NCI-H1436 treated with DMSO at 0.1 percent for 48 hours (cell line): ENCODE measurements at regions not wholly inside any gene's neighbourhood (a gene's known extent, or its start where the extent isn't known, plus 50 kb on each side); places are given as distances from the start of the nearest gene placed in this dataset.
"Not testable (repeated sequence)": the region's sequence is repeated elsewhere in the genome, so short reads cannot be mapped to it uniquely, and the experiment has no call there.

Experiments
- DNase-seq: peaks from one replicate; lab custom pipeline; 2025; lab: John Stamatoyannopoulos, UW

DNA sequence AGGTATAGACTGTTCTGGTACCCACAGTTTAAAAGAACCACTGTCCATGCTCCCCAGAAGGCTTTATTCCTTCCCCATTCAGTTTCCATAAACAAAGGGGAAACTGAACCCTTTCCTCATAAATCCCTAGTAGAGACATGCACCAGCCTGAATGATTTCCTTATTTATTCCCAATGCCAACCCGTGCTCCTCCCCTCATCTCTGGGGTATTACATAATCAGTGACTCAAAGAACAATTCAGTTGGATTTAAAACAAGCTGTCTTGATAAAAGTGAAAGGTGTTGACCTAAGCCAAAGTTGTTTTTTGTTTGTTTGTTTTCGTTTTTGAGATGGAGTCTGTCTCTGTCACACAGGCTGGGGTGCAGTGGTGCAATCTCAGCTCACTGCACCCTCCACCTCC is 418.5 kb upstream of the CNTNAP5 start:
- no peak for DNase-seq

DNA sequence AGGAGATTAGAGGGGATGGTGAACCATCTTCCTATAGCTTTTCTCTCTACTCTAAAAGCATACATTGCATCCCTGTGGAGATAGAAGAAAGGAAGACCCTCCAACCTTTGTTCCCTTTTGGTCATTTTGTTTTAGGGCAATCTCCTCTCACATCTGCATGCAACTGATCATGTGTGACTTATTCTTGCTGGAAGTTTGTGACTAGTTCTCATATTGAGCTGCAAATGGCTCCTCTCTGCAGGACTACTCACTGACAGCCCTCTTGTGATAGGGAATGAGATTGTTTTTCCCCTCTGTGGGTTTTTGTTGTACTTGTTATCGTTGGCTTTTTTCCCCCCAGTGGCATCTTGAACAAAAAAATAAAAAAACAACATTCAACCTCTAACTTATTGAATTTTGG is 416.0 kb upstream of the CNTNAP5 start:
- no peak for DNase-seq

DNA sequence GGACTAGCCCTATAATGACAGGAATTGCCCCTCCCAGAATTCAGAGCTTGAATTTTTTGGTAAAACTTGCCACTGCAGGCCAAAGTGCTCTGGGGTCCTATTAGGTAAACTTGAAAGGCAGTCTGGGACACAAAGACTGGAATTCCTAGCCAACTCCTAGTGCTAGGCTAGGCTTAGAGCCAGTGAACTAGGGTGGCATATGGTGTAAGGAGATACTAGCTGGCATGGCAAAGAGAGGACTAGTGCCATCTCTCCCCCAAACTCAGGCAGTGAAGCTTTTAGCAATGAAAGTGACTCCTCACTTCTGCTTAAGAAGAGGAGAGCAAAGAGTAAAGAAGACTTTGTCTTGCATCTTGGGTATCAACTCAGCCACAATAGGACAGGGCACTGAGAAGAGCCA is 410.5 kb upstream of the CNTNAP5 start:
- DNase-seq, result no peak

DNA sequence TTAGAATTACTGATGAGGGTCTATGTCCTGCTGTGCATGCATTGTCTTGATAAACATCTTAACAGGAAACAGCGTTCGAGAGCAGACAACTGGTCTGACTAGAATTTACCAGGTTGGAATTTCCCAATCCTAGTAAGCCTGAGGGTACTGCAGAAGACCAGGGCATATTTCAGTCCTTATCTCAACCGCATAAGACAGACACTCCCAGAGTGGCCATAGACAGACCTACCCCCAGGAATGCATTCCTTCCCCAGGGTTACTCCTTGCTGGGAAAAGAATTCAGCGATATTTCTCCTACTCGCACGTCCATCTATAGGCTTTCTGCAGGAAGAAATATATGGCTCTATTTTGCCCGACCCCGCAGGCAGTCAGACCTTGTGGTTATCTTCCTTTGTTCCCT is 406.4 kb upstream of the CNTNAP5 start:
- DNase-seq, result not testable (repeated sequence)

DNA sequence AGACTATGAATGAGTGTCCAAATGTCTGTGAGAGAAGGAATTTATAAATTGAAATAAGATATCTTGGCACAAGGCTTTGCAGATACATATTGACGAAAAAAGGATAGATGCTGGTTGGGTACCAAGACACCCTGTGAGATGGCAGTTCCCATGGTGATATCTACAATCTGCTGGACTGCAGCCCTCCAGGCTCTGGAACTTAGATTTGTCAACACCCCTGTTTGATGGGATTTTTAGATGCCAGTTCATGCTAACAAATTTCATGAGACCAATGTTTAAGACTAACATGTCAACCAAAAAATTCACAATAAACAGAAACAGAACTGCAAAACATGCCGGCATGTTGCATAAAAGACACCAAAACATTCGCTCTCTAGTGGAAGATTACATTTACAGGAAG is 400.3 kb upstream of the CNTNAP5 start:
- DNase-seq, result no peak

DNA sequence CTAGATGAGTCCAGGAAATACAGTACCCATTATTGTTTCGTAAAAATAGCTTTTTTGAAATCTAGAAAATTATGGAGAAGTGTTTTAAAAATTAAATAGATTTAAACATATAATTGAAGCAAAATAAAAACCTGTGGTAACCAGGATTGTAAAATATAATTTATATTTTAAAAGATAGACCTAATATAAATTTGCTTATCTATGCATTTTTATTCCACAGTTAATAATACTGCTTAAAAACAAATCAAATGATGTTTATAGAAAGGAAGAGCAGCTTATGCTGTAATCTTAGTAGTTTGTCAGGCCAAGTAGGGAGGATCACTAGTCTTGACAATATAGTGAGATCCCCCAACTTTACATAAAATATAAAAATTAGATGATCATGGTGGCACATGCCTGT is 388.9 kb upstream of the CNTNAP5 start:
- DNase-seq, result no peak

DNA sequence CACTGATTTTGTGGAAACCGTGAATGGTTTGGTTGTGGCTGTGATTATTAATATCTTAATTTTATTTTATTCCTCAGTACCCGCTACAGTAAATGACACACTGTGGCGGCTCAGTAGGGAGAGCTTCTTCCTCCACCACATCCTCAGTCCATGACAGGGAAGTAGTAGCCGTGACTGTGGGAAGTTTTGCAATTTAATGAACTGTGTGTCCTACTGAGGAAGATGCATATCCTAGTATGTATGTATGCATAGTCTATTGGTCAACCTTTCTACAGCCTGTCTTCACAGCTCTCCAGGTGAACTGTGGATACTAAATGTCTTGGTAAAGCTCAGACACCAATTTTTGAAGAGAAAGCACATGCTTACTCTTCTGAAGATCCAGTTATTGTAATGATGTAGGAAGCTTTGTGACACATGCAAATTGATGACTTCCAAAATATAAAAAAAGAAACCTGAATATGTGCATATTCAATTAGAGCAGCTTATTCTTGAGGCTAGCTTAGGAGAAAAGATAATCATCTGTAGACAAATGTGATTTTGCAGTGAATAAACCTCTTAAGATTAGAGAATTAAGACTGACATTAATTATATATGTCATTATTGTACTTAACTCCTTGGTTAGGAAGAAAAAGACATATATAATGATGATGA is 384.3 kb upstream of the CNTNAP5 start:
- no peak for DNase-seq

DNA sequence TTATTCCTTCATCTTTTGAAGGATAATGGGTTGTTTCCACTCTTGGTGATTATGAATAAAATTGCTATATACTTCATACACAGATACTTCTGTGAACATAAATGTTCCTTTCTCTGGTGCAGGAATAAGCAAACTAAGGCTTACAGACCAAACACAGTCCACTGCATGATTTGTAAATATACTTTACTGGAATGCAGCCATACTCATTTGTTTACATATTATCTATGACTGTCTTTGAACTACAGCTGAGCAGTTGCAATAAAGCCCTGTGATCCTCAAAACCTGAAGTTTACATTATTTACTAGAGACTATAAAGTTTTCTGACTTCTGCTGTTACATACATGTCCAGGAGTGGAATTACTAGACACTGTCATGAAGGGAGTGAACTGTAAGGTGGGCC is 381.0 kb upstream of the CNTNAP5 start:
- no peak for DNase-seq

DNA sequence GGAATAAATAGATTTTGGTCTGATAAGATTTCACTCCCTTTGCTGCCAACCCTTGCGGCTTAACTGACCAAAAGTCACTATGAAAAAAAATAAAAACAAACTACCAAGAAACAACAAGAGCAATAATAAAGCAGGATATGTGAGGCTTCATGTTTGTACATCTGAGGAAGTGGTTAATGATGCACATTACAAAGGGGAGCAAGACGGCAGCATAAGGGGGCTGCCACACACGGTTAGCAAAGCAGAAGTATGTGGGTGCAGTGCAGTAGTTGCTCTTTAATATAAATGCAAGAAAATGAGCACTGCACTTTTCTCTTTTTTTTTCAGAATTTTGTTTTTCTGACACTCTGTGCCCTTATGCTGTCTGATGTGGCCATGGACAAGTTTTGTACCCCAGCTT is 377.1 kb upstream of the CNTNAP5 start:
- DNase-seq, result no peak

DNA sequence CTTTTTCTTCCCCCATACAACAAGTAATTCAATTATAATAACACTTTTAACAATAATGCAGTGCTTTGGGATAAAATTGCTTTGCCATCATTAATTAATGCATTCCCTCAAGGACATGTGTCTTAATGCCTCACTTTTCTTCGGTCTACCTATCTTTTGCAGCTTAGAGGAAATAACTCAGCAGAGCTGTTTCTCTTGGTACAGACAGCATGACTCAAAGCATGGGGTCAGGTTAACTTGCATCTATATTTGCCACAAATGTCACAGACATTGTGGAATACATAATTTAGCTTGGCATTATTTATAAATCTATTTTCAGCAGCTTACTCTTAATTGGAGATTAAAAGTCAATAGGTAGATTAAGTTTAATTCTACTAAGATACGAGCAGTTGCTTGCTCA is 376.1 kb upstream of the CNTNAP5 start:
- DNase-seq, result no peak

DNA sequence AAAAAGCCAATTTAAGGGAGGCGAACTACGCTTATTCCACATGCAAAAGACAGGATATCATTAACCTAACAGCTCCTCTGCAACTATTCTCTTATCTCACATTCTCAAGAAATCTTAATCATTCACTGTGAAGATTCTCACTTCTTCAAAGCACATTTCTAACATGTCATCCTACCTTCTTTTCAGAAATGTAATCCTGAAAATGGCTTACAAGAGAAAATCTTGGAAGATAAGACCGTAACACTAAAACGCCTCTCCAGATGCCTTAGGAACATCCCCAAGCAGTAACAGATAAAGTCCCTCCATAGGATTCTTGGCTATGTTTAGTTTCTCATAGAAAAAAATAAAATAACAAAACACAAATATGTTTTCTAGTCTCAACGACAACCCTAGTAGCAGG is 373.9 kb upstream of the CNTNAP5 start:
- no peak for DNase-seq

DNA sequence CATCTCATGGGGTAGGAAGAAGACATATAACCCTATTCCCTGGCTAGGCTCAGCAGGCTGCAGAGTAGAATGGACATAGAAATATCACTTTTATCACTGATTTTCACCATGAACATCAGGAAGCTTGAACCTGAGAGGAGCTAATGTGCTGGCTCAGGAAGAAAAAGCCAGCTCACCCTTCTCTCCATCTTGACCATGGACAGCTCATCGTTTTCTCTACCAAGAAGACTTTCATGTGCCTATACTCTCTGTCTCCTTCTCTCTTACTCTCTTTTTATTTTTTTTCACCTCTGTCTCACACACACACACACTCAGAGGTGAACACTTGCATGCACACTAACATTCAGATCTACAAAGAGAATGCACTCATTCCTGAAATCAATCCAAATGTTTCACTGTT is 372.8 kb upstream of the CNTNAP5 start:
- no peak for DNase-seq

DNA sequence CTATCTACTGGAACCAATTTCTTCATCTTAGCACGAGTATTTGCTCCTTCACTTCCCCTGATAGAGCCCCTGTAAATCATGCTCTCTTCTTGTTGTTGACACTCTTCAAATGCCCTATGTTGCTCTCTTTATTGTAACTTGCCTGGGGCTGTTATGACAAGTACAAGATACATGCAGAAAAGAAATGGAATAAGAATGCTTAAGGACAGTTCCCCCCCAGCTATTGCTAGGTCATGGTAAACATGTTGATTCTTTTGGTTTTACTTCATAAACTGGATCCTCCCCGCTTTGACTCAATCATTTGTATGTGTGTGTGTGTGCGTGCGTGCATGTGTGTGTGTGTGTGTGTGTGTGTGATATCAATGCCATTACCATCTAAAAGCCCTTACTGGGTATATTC is 368.5 kb upstream of the CNTNAP5 start:
- DNase-seq, result no peak

DNA sequence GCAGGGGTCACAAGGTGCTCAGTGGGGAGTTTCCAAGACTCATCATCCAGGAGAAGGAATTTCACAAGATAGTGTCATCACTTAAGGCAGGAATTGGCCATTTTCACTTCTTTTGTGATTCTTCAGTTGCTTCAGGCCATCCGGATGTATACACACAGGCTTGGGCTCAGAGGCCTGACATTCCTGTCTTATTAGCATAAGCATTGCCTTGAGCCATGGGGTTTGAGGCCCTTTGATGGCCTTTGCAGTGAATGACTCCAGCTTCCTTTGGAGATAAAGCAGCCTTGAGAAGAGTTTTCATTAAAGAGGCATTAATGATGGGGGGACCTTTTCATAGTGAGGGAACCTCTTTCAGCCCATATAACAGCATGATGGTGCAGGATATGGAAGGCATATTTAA is 366.0 kb upstream of the CNTNAP5 start:
- no peak for DNase-seq

DNA sequence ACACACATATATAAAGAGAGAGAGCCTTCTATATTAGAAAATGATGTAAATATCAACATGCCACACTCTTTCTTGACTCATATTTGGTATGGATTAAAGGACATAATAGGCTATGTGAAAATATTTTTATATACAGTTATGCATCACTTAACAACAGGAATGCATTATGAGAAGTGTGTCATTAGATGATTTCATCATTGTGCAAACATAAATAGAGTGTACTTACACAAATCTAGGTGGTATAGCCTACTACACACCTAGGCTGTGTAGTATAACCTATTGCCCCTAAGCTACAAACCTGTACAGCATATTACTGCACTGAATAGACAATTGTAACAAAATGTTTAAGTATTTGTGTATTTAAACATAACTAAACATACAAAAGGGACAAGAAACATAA is 354.8 kb upstream of the CNTNAP5 start:
- DNase-seq, result no peak

DNA sequence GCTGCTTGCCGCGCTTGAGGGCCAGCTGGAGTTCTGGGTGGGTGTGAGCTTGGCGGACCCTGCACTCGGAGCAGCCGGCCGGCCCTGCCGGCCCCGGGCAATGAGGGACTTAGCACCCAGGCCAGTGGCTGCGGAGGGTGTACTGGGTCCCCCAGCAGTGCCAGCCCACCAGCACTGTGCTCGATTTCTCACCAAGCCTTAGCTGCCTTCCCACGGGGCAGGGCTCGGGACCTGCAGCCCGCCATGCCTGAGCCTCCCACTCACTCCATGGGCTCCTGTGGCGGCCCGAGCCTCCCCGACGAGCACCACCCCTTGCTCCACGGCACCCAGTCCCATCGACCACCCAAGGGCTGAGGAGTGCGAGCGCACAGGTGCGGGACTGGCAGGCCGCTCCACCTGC is 341.3 kb upstream of the CNTNAP5 start:
- not testable (repeated sequence) for DNase-seq

DNA sequence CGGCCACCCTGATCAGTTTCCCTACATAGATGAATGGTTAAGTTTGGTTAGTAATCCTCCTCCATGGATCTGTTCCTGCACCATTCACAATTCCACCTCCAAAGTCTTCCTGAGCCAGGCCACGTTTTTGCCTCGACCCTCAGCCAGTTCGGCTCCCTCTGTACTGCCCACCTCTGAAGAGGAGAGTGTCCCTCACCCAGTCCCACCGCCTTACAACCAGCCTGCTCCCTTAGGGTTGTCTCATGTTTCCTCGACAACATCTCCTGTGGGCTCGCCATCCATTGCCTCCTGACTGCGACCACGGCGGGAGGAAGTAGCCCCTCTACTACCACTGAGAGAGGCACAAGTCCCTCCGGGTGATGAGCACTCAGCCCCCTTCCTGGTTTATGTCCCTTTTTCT is 338.0 kb upstream of the CNTNAP5 start:
- DNase-seq, result no peak

DNA sequence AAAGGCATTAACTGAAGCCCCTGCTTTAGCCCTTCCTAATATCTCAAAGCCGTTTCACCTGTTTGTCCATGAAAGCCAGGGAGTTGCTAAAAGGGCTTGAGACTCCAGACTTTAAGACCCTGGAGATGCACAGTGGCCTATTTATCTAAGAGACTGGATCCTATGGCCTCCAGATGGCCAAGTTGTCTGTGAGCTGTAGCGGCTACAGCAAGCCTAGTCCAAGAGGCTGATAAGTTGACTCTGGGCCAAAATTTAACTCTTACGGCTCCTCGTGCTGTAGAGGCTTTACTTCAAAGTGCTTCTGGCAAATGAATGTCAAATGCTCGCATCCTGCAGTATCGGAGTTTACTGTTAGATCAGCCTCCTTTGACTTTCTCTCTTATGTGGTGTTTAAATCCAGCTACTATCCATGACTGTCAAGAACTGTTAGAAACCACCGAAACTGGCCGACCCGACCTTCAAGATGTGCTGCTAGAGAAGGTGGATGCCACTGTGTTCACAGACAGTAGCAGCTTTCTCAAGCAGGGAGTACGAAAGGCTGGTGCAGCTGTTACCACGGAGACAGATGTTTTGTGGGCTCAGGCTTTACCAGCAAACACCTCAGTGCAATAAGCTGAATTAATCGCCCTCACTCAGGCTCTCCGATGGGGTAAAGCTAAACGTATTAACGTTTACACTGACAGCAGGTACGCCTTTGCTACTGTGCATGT is 336.7 kb upstream of the CNTNAP5 start:
- no peak for DNase-seq

DNA sequence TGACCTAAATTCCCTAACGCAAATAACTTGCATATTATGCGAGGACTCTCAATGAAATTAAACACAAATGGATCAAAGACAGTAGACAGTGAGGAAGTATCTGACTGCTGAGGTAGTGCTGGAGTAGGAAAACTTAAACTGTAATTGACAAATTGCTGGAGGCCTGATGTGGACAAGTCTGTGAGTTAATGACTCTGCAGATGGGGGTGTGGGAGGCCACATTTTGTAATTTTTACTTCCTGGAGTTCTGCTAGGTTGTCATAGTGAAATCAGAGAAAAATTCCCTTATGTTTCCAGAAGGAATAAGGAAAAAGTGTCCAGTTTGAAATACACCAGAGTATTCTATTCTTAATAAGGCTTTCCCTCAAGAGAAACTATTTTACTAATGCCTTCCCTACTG is 333.0 kb upstream of the CNTNAP5 start:
- DNase-seq, result no peak

DNA sequence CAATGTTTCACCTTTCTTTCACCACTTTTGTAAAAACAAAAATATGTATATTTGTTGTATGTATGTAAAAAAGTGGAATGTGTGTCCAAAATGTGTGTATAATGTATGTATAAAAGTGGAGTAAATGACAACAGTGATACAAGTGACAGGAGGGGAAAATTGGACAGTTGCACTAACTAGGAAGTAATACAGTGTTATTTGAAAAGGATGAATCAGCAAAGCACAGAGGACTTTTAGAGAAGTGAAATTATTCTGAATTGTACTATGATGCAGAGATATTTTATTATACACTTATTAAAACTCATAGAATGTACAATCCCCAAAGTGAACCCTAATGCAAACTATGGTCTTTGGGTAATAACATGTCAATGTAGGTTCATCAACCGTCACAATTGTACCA is 331.3 kb upstream of the CNTNAP5 start:
- no peak for DNase-seq

DNA sequence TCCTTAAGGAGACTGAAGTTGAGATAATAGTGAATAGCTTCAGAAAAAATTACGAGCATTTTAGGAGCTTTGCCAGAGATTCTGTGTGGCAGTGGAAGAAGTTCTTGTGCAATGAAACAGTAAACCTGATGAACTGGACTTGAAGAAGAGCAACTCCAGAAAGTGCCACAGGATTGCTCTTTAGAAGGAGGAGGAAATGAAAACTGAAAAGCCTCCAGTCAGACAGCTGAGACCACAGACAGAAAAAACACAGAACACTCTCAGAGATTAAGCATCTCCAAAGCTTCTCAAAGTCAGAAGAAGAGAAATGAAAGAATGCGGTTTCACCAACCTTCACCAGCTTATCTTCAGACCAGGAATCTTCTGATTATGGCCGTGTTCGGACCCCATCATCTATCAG is 329.7 kb upstream of the CNTNAP5 start:
- DNase-seq, result no peak

DNA sequence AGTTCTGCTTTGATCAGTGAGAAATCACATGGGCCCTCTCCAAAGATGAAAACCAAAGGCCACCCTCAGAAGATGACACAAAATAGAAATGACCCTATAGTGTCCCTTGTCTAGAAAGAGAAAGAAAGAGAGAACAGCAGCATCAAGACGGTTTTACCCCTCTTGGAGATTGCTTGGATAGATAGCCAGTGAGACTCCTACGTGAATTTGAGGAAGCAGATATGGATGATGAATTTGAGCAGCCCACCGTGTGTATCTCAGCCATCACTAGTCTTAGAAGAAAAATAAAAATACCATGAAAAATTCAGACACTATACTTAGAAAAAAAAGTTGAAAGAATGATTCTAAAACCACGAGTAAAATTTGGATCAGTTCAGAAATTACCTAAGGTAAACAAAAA is 329.1 kb upstream of the CNTNAP5 start:
- DNase-seq, result no peak

DNA sequence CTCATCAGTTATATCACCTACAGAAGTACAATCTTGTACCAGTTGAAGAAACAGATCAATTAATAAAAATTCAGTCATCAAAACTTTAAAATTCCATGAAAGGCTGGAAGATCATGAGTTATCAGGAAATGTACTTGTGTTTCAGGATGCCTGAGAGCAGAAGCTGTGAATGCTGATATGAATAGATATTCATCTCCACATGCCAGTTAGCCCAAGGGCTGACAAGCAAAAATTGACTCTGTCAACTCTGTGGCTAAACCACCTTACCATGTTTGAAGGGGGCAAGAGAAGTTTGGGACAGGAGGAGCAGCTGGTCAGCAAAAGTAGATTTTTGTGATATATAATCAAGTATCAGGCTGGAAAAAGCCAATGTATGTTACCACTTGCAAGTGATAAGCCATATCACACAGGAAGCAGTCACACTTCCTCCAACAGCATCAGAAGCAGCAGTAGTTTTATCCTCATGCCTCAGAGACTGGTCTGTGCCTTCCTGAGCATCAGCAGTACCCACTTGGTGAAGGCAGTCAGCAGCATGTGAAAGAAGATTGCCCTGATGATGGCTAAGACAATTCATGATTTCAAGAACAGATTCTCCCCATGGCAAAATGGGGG is 328.2 kb upstream of the CNTNAP5 start:
- no peak for DNase-seq

DNA sequence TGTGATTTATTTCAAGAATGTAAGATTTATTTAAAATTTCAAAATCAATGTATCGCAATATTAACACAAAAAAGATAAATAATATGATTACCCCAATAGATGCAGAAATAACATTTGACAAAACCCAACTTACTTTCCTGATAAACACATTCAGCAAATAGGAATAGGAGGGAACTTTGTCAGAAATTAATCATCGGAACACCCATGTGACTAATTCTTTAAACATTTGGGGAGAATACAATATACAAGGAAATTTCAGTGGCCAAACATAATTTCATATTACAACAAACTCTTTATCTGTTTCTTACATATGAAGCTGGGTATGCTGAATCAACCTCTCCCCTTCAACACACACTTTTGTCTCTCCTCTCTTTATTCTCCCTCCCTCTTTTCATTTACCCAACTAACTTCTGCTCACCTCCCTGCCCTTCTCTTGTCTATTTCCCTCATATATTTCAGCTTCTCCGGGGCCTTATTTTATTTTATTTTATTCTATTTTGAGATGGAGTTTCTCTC is 309.6 kb upstream of the CNTNAP5 start:
- no peak for DNase-seq
